Esophagus muscularis mucosa (tissue), 3 donors: ENCODE measurements at regions not wholly inside any gene's neighbourhood (a gene's known extent, or its start where the extent isn't known, plus 50 kb on each side); places are given as distances from the start of the nearest gene placed in this dataset.

ENCODE experiments used
- POLR2AphosphoS5 ChIP-seq, 2 donors: sonication (generic); formaldehyde crosslinking; IDR thresholded peaks; one replicate each; pipeline ENCODE4 v1.6.1; 2017; ENCODE audit warnings: antibody characterized with exemption in 2 of 2
- TF ChIP-seq, protein P1 (sequence below), 3 experiments: fragments of 200-600 bp in 2 of 3; fragments of 450-650 bp in 1 of 3; sonication (generic) in 2 of 3; IDR thresholded peaks; one replicate each; pipeline ENCODE4 v1.5.1; 2017 to 2019; ENCODE audit warnings: antibody characterized with exemption in 3 of 3, mild to moderate bottlenecking in 2 of 3, moderate library complexity in 1 of 3

GRCh38 chr15:96005906-96006305 lies 324.6 kb upstream of the NR2F2 start:
- TF ChIP-seq, protein P1, sequence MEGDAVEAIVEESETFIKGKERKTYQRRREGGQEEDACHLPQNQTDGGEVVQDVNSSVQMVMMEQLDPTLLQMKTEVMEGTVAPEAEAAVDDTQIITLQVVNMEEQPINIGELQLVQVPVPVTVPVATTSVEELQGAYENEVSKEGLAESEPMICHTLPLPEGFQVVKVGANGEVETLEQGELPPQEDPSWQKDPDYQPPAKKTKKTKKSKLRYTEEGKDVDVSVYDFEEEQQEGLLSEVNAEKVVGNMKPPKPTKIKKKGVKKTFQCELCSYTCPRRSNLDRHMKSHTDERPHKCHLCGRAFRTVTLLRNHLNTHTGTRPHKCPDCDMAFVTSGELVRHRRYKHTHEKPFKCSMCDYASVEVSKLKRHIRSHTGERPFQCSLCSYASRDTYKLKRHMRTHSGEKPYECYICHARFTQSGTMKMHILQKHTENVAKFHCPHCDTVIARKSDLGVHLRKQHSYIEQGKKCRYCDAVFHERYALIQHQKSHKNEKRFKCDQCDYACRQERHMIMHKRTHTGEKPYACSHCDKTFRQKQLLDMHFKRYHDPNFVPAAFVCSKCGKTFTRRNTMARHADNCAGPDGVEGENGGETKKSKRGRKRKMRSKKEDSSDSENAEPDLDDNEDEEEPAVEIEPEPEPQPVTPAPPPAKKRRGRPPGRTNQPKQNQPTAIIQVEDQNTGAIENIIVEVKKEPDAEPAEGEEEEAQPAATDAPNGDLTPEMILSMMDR (IDR thresholded peaks at IDR 0.05) = no peak
- TF ChIP-seq POLR2AphosphoS5 (IDR thresholded peaks at IDR 0.05) = no peak
